ENCODE measurements at regions not wholly inside any gene's neighbourhood (a gene's known extent, or its start where the extent isn't known, plus 50 kb on each side); places are given as distances from the start of the nearest gene placed in this dataset.

DNA sequence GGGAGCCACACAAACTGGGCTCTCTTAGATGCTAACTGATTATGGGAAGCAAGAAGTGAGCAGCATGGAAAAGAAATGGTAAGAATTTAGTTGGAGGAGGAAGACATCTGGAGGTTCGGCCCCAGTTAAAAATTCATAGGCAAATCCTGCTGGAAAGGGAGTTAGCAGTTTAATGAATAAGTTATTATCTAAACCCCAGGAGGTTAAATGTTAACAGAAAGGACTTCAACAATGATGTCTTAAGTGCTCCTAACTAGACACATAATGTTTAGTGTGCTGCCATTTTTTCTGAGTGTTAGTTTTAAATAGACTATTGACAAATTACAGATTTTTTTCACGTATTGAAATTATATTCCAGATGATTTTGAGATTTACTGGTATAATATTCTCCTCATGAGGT is 1265.3 kb upstream of the ADGRL2 start:
- Histone ChIP-seq H3K9me3 (replicated peaks) (no peaks in the 10 kb centered on the region), H3K27ac (replicated peaks) (no peak overlapping the region), H3K27me3 (ENCODE audit: low read depth) (no peaks in the 10 kb centered on the region), H3K4me1 (no peaks in the 10 kb centered on the region), H3K36me3 (no peaks in the 10 kb centered on the region), H3K4me3 (no peak overlapping the region)
- TF ChIP-seq, protein P1, sequence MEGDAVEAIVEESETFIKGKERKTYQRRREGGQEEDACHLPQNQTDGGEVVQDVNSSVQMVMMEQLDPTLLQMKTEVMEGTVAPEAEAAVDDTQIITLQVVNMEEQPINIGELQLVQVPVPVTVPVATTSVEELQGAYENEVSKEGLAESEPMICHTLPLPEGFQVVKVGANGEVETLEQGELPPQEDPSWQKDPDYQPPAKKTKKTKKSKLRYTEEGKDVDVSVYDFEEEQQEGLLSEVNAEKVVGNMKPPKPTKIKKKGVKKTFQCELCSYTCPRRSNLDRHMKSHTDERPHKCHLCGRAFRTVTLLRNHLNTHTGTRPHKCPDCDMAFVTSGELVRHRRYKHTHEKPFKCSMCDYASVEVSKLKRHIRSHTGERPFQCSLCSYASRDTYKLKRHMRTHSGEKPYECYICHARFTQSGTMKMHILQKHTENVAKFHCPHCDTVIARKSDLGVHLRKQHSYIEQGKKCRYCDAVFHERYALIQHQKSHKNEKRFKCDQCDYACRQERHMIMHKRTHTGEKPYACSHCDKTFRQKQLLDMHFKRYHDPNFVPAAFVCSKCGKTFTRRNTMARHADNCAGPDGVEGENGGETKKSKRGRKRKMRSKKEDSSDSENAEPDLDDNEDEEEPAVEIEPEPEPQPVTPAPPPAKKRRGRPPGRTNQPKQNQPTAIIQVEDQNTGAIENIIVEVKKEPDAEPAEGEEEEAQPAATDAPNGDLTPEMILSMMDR (IDR thresholded peaks at IDR 0.05; ENCODE audit: borderline replicate concordance), result no peak
- intact Hi-C loops (cut with micrococcal nuclease), result no loop called here
- DNase-seq, result no peak

DNA sequence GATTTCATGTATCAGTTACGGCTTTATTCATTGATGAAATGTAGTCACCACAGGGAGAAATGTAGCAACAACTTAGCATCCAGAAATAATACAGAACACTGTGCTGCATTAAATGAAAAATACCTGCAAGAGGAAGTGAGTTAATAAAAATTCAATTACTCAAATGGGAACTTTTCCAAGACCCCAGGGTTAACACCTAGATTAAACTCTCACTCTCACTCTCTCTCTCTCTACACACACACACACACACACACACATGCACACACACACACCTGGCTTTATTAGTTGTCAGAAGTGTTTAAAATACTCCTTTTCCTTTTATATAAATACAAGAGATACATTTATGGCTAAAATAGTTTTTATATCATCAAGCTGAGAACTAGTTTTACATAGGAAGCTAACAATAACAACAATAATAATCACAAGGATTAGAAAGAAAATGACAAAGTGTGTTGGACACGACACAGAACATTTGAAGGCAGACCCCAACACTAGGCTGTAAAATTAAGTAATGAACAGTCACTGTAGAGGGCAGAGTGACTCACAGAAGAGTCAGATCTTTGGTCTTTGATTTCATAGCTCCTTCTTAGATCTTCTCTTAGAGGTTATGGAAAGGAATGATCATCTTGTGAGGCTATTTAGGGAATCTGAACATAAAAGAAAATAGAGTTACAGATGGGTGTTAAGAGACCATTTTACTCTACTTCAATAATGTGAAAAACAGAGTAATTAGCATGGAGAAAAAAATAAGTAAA is 1266.0 kb upstream of the ADGRL2 start:
- Histone ChIP-seq H3K4me3 (no peak overlapping the region), H3K27me3 (ENCODE audit: low read depth) (no peaks in the 10 kb centered on the region), H3K27ac (replicated peaks) (no peak overlapping the region), H3K36me3 (no peaks in the 10 kb centered on the region), H3K9me3 (replicated peaks) (no peaks in the 10 kb centered on the region), H3K4me1 (no peaks in the 10 kb centered on the region)
- TF ChIP-seq, protein P1 (IDR thresholded peaks at IDR 0.05; ENCODE audit: borderline replicate concordance), result no peak
- DNase-seq, result no peak
- intact Hi-C loops (cut with micrococcal nuclease), result no loop called here

DNA sequence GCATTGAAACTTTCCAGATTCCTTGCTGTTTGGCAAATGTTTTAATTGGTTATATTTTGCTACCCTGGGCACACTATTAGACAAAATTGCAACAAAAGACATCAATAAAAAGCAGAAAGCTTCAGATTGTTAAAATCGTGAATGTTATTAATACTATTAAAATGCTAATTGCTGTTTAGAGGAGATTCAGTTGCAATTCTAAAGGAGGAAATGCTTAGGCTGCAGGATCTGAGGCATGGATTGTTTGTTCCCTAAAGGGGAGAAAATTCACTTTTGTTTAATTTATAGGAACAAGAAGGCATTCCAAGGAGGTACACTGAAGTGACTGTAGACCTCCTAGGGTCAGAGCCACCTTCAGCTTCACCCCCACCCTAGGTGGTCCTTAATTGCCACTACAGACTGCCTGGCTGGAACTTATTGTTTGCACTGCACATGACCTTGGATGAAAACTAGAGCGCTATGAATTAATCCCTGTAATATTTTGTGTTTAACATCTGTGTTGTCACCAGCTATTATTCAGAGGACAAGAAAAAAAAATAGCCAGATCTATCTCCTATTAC is 1266.9 kb upstream of the ADGRL2 start:
- intact Hi-C loops (cut with micrococcal nuclease), result no loop called here
- H3K4me1 ChIP-seq, result no peaks in the 10 kb centered on the region
- TF ChIP-seq, protein P1 (IDR thresholded peaks at IDR 0.05; ENCODE audit: borderline replicate concordance), result no peak
- H3K27ac ChIP-seq (replicated peaks), result no peak overlapping the region
- H3K9me3 ChIP-seq (replicated peaks), result no peaks in the 10 kb centered on the region
- no peaks in the 10 kb centered on the region for H3K36me3 ChIP-seq
- no peak overlapping the region for H3K4me3 ChIP-seq
- DNase-seq, result no peak
- no peaks in the 10 kb centered on the region for H3K27me3 ChIP-seq (ENCODE audit: low read depth)

DNA sequence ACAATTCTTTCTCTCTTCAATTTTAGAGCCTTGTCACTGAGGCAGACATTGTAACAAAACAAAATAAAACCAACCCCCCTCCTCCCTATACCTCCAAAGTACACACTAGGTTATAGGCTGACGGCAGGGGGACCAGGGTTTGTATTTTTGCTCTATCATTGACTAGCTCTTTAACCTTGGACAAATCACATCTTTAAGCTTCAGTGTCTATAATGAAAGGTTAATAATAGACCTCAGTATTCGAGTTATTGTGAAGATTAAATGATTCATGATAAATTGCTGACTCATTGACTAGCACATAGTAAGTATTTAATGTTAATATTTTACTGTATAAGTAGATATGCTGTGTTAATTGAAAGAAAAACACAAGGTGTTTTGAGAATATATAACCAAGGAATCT is 1267.6 kb upstream of the ADGRL2 start:
- Histone ChIP-seq H3K4me1 (no peaks in the 10 kb centered on the region), H3K27ac (replicated peaks) (no peak overlapping the region)

DNA sequence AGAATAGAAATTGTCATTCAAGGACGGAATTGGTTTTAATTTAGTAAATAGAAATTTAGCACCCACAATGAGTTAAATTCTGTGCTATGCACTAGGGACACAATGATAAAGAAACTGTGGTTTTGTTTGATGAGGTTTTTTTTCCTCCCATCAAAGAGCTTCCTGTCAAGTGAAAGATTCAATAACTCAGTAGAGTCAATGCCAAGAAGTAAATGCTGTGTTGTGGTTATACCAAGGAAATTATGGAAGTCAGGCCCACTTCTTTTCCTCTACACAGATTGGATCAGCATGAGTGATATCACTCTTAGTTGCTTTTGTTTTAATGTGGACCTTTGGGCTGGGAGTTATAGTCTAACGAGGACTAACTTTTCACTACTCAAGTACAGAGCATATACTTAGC is 1269.6 kb upstream of the ADGRL2 start:
- Histone ChIP-seq H3K36me3 (no peaks in the 10 kb centered on the region), H3K4me3 (no peak overlapping the region), H3K4me1 (no peaks in the 10 kb centered on the region), H3K9me3 (replicated peaks) (no peaks in the 10 kb centered on the region), H3K27ac (replicated peaks) (no peak overlapping the region), H3K27me3 (ENCODE audit: low read depth) (no peaks in the 10 kb centered on the region)
- no peak for DNase-seq
- intact Hi-C loops (cut with micrococcal nuclease), result no loop called here
- TF ChIP-seq, protein P1 (IDR thresholded peaks at IDR 0.05; ENCODE audit: borderline replicate concordance), result no peak

More for the DNA sequence above, 1267.6 kb upstream of the ADGRL2 start:
- intact Hi-C loops (cut with micrococcal nuclease), result no loop called here
- Histone ChIP-seq H3K27me3 (ENCODE audit: low read depth) (no peaks in the 10 kb centered on the region), H3K4me3 (no peak overlapping the region), H3K9me3 (replicated peaks) (no peaks in the 10 kb centered on the region), H3K36me3 (no peaks in the 10 kb centered on the region)
- DNase-seq, result no peak
- TF ChIP-seq, protein P1 (IDR thresholded peaks at IDR 0.05; ENCODE audit: borderline replicate concordance), result no peak
